Endothelial cell of umbilical vein (primary cell): ENCODE measurements at regions not wholly inside any gene's neighbourhood (a gene's known extent, or its start where the extent isn't known, plus 50 kb on each side); places are given as distances from the start of the nearest gene placed in this dataset.

ENCODE experiments used
- BruUV-seq: library from RNA; stranded (reverse); fragments of 400-500 nt; replicated peaks from 2 replicates; lab custom pipeline; 2021; lab: Mats Ljungman, UMichigan
- CTCF ChIA-PET: fragments of 300-600, 350-600 bp; sonication (Branson Sonifier 250); formaldehyde crosslinking; loops from one replicate; lab custom pipeline; 2021; ENCODE audit warnings: antibody characterized with exemption, inconsistent platforms; lab: Charles Lee
- POLR2A ChIA-PET: fragments of 300-600, 350-600 bp; sonication (Branson Sonifier 250); formaldehyde crosslinking; loops from one replicate; lab custom pipeline; 2021; ENCODE audit warnings: antibody characterized with exemption, inconsistent platforms; lab: Charles Lee
- DNase-seq: peaks from one replicate; pipeline ENCODE4 v3.0.0-alpha.2; 2011; ENCODE audit warnings: low read depth, low spot score
- FAIRE-seq: peaks from 2 replicates; lab custom pipeline; 2011; peaks lifted over from hg19 to GRCh38; lab: Jason Lieb, UNC
- H2AFZ ChIP-seq: 2 replicates; pipeline ENCODE4 v1.6.0; 2012; ENCODE audit warnings: low read depth, low read length, control low read depth, inconsistent platforms
- H3K27ac ChIP-seq: 2 replicates; pipeline ENCODE4 v1.5.1; 2011; ENCODE audit warnings: low read depth, mild to moderate bottlenecking, control low read depth, low read length, moderate library complexity; ENCODE audit not compliant: insufficient read depth
- H3K27me3 ChIP-seq, 2 experiments: 2 replicates each; pipeline versions ENCODE4 v1.6.0 to v1.6.1; 2011; ENCODE audit warnings: low read length in 2 of 2, mixed read lengths in 1 of 2; ENCODE audit not compliant: control insufficient read depth in 2 of 2, insufficient read depth in 2 of 2
- H3K36me3 ChIP-seq, 2 experiments: 2 replicates in 1 of 2; 3 replicates in 1 of 2; pipeline ENCODE4 v1.5.1; 2011; ENCODE audit warnings: low read length in 2 of 2, mild to moderate bottlenecking in 1 of 2, moderate library complexity in 1 of 2; ENCODE audit not compliant: control insufficient read depth in 2 of 2, insufficient read depth in 2 of 2; ENCODE audit errors: extremely low read depth in 1 of 2
- H3K4me1 ChIP-seq: 3 replicates; pipeline ENCODE4 v1.5.1; 2011; ENCODE audit warnings: mild to moderate bottlenecking, low read length; ENCODE audit not compliant: control insufficient read depth, insufficient read depth; ENCODE audit errors: extremely low read depth
- H3K4me2 ChIP-seq: 2 replicates; pipeline ENCODE4 v1.6.1; 2011; ENCODE audit warnings: low read length, control low read depth, mixed read lengths; ENCODE audit not compliant: insufficient read depth
- H3K4me3 ChIP-seq, 3 experiments: fragments of 200-600 bp in 1 of 3; sonication (generic), shearing (Covaris generic) in 1 of 3; replicated peaks in 1 of 3; 2 replicates each; pipeline ENCODE4 v1.5.1; 2011 to 2016; ENCODE audit warnings: control low read depth in 3 of 3, low read length in 3 of 3, mild to moderate bottlenecking in 2 of 3, inconsistent platforms in 1 of 3, low read depth in 1 of 3, moderate library complexity in 1 of 3; ENCODE audit not compliant: insufficient read depth in 1 of 3
- H3K79me2 ChIP-seq: 2 replicates; pipeline ENCODE4 v1.6.0; 2012; ENCODE audit warnings: low read length, inconsistent platforms; ENCODE audit not compliant: control insufficient read depth, insufficient read depth
- H3K9ac ChIP-seq: replicated peaks from 2 replicates; pipeline ENCODE3; 2011; ENCODE audit warnings: low read length, control low read depth; ENCODE audit not compliant: insufficient read depth; ENCODE audit errors: extremely low read depth
- H3K9me1 ChIP-seq: replicated peaks from 3 replicates; pipeline ENCODE4 v1.6.0; 2011; ENCODE audit warnings: mild to moderate bottlenecking, low read length; ENCODE audit not compliant: control insufficient read depth, insufficient read depth; ENCODE audit errors: extremely low read depth
- H3K9me3 ChIP-seq: replicated peaks from 2 replicates; pipeline ENCODE4 v1.5.1; 2012; ENCODE audit warnings: low read length, inconsistent platforms; ENCODE audit not compliant: control insufficient read depth, insufficient read depth
- H4K20me1 ChIP-seq: replicated peaks from 2 replicates; pipeline ENCODE3; 2011; ENCODE audit warnings: mild to moderate bottlenecking, low read length; ENCODE audit not compliant: control insufficient read depth, insufficient read depth; ENCODE audit errors: extremely low read depth
- CTCF ChIP-seq, 2 donors: IDR thresholded peaks; 1 replicate in 1 of 2; 2 replicates in 1 of 2; pipeline ENCODE4 v1.5.1; 2011; ENCODE audit warnings: low read length in 2 of 2, mild to moderate bottlenecking in 2 of 2, moderate library complexity in 2 of 2, control low read depth in 1 of 2, inconsistent platforms in 1 of 2, low read depth in 1 of 2; ENCODE audit not compliant: insufficient read depth in 1 of 2; ENCODE audit errors: extremely low read depth in 1 of 2
- EZH2 ChIP-seq: IDR thresholded peaks from 2 replicates; pipeline ENCODE4 v1.6.1; 2012; ENCODE audit warnings: borderline replicate concordance, low read depth, mild to moderate bottlenecking, moderate library complexity, low read length, inconsistent platforms; ENCODE audit not compliant: severe bottlenecking
- FOS ChIP-seq: IDR thresholded peaks from 2 replicates; pipeline ENCODE4 v1.6.1; 2011; ENCODE audit warnings: mild to moderate bottlenecking, low read length, moderate library complexity, borderline replicate concordance; ENCODE audit not compliant: insufficient read depth
- GATA2 ChIP-seq: IDR thresholded peaks from 2 replicates; pipeline ENCODE4 v1.7.0; 2011; ENCODE audit warnings: low read depth, mild to moderate bottlenecking, moderate library complexity, mixed read lengths, low read length; ENCODE audit not compliant: insufficient read length, insufficient read depth
- JUN ChIP-seq: IDR thresholded peaks from 2 replicates; pipeline ENCODE4 v1.6.1; 2011; ENCODE audit warnings: borderline replicate concordance, low read depth; ENCODE audit not compliant: insufficient read length, insufficient read depth
- MAX ChIP-seq: IDR thresholded peaks from 2 replicates; pipeline ENCODE4 v1.6.1; 2011; ENCODE audit not compliant: insufficient read depth, insufficient read length
- MYC ChIP-seq: IDR thresholded peaks from one replicate; pipeline ENCODE4 v1.6.1; 2011; ENCODE audit warnings: mild to moderate bottlenecking, low read depth, low read length
- POLR2A ChIP-seq: IDR thresholded peaks from 2 replicates; pipeline ENCODE4 v1.6.1; 2012; ENCODE audit warnings: low read depth, mild to moderate bottlenecking, control low read depth, low read length
- POLR2AphosphoS5 ChIP-seq: IDR thresholded peaks from 2 replicates; pipeline ENCODE4 v1.6.1; 2012; ENCODE audit warnings: low read depth, mild to moderate bottlenecking, control low read depth, low read length, moderate library complexity; ENCODE audit not compliant: insufficient read depth
- dilution Hi-C: fragments of 300-500 bp; cut with MboI; formaldehyde crosslinking; loops from one replicate; pipeline ENCODE4 v1.15.0; 2019; ENCODE audit warnings: low sequenced_read_pairs; ENCODE audit not compliant: extremely low pct_ligation_motif_present
- intact Hi-C: fragments of 100-400 bp; cut with micrococcal nuclease; formaldehyde crosslinking; loops from one replicate; pipeline ENCODE4 v1.10.0; 2022

GRCh38 chr1:115539061-115539460 is 102.7 kb upstream of the VANGL1 start:
- no peaks in the 10 kb centered on the region for H3K79me2 ChIP-seq
- no peak for FAIRE-seq
- H3K9me3 ChIP-seq: no peaks in the 10 kb centered on the region
- no peak overlapping the region for H3K4me2 ChIP-seq
- H2AFZ ChIP-seq: no peak overlapping the region
- no peaks in the 10 kb centered on the region for H4K20me1 ChIP-seq
- intact Hi-C loops (no loop called here), dilution Hi-C loops (no loop called here)
- no peak overlapping the region for H3K9ac ChIP-seq
- no peaks in the 10 kb centered on the region for H3K36me3 ChIP-seq
- DNase-seq: no peak
- TF ChIP-seq MYC (no peak), POLR2A (no peak), EZH2 (no peak), GATA2 (no peak), POLR2AphosphoS5 (no peak), JUN (no peak), CTCF (IDR thresholded peaks at IDR 0.05; ENCODE audit: extremely low read depth in 1 of 2, insufficient read depth in 1 of 2, low read depth in 1 of 2, low read length in 2 of 2) (no peak), FOS (no peak), MAX (no peak)
- ChIA-PET POLR2A (no interaction called here), CTCF (no interaction called here)
- no peaks in the 10 kb centered on the region for H3K27me3 ChIP-seq
- H3K9me1 ChIP-seq: no peaks in the 10 kb centered on the region
- BruUV-seq: no TSS peak
- H3K4me3 ChIP-seq: no peak overlapping the region
- H3K27ac ChIP-seq: no peak overlapping the region
- no peaks in the 10 kb centered on the region for H3K4me1 ChIP-seq
